ENCODE measurements at regions not wholly inside any gene's neighbourhood (a gene's known extent, or its start where the extent isn't known, plus 50 kb on each side); places are given as distances from the start of the nearest gene placed in this dataset.

DNA sequence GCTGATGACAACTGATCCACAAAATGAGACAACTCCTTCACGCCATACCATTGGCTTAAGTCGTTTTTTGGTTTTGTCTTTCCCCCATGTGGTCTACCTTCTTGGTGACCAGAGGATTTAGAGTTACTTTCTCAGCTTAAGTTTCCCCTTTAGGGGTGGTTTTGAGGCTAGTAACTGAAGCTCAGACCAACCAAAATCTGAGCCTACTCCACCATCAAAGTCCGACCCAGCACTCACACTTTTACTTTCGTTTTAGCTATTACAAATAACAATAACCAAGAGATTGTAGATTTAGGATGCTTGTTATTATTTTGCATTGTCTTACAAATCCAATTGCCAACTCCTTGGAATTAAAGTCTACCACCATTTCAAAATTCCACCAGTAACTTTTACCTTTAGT is 130.6 kb upstream of the MDM1 start:
- no peaks in the 10 kb centered on the region for H3K9me3 ChIP-seq (ENCODE audit: control insufficient read depth, low read length, poor library complexity, severe bottlenecking)
- H3K36me3 Mint-ChIP-seq (ENCODE audit: low read depth), result peaks cover 5% of the 10 kb centered on the region
- DNase-seq, result no peak
- H3K4me3 Mint-ChIP-seq, result peak overlapping the region; percentile 88
- ATAC-seq, result peak; percentile 32
- H3K27ac Mint-ChIP-seq, result peak overlapping the region; percentile 85
- H3K27me3 Mint-ChIP-seq, result no peaks in the 10 kb centered on the region
- H3K4me1 Mint-ChIP-seq, result peaks cover 7% of the 10 kb centered on the region

DNA sequence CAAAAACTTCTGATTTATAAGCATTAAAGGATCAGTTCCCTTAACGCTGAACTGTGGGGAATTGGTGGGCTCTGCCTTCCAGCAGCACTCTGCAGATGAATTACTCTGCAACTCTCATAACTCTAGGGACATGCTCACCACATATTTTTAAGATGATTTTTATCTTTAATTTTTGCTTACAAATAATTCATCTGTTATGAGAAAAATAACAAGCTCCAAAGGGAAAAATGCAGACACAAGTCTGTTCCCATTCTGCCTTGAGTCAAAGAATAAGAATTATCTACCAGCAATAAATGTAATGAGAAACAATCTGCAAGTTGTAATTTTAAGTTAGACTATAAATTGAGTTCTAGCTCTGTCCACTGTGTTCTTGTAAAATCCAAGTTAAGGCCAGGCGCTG is 133.1 kb upstream of the MDM1 start:
- H3K4me3 Mint-ChIP-seq, result no peak overlapping the region
- H3K9me3 ChIP-seq (ENCODE audit: control insufficient read depth, low read length, poor library complexity, severe bottlenecking), result no peaks in the 10 kb centered on the region
- peaks cover 5% of the 10 kb centered on the region for H3K36me3 Mint-ChIP-seq (ENCODE audit: low read depth)
- DNase-seq, result no peak
- peaks cover 9% of the 10 kb centered on the region for H3K4me1 Mint-ChIP-seq
- no peak for ATAC-seq
- H3K27me3 Mint-ChIP-seq, result no peaks in the 10 kb centered on the region
- H3K27ac Mint-ChIP-seq, result no peak overlapping the region

DNA sequence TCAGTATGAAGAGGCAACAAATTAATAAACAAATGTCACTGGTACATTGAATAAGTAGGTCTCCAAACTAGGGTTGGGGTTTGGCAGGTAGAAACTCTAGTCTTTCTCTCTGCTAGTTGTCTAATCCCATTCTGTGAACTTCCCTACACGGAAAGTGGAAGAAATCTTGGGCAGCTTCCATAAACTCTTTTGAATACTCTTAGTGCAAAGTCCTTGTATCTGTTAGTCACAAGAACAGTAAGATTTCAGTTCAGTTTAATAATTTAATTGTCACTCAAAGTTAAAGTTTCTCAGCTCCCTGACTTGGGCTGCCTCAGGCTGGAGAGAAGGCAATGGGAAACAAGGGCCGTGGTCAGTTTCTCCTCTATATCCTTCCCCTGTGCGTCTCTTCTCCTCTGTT is 135.4 kb upstream of the MDM1 start:
- no peak for DNase-seq
- peaks cover 11% of the 10 kb centered on the region for H3K4me1 Mint-ChIP-seq
- peaks cover 5% of the 10 kb centered on the region for H3K36me3 Mint-ChIP-seq (ENCODE audit: low read depth)
- ATAC-seq, result no peak
- H3K9me3 ChIP-seq (ENCODE audit: control insufficient read depth, low read length, poor library complexity, severe bottlenecking), result no peaks in the 10 kb centered on the region
- no peak overlapping the region for H3K4me3 Mint-ChIP-seq
- H3K27ac Mint-ChIP-seq, result no peak overlapping the region
- H3K27me3 Mint-ChIP-seq, result no peaks in the 10 kb centered on the region

DNA sequence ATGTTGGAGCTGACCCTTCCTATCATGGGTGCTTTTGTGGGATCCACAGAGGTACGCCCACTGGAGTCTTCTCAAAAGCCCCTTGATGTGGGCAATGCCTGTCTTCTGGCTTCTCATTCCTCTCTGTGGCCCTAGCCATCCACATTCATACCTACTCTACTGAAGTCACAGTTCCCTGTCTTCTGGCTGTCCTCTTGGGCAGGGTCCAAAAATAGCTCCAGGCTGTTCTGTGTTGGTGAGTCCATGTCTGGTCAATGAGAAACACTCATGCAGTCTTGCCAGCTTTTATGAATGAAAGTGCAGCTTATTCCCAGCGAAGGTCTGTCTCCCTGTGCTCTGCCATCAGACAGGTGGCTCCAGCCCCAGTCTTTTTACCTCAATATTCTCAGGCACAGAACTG is 135.9 kb upstream of the MDM1 start:
- DNase-seq (no peak), ATAC-seq (no peak)
- Mint-ChIP-seq H3K36me3 (ENCODE audit: low read depth) (no peaks in the 10 kb centered on the region), H3K4me1 (peaks cover 8% of the 10 kb centered on the region), H3K27ac (no peak overlapping the region), H3K4me3 (no peak overlapping the region), H3K27me3 (no peaks in the 10 kb centered on the region)
- H3K9me3 ChIP-seq (ENCODE audit: control insufficient read depth, low read length, poor library complexity, severe bottlenecking), result no peaks in the 10 kb centered on the region

DNA sequence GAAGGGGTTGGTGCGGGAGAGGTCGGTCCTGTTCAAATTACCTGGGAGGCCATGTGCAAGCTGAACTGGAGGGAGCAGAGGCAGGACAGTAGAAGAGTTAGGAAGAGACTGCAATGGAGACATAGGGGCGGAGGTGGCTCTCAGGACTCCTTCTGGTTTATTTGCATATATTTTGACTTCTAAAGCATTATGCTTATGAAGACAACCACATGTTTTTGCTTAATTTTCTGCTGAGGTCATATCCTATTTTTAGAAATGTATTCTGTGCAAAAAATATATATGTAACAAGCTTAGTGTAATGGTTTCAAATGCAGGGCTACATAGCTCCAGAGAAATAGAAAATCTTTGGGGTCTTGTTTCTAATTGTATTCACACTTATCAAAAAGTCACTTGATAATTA is 137.0 kb upstream of the MDM1 start:
- no peak overlapping the region for H3K27ac Mint-ChIP-seq

DNA sequence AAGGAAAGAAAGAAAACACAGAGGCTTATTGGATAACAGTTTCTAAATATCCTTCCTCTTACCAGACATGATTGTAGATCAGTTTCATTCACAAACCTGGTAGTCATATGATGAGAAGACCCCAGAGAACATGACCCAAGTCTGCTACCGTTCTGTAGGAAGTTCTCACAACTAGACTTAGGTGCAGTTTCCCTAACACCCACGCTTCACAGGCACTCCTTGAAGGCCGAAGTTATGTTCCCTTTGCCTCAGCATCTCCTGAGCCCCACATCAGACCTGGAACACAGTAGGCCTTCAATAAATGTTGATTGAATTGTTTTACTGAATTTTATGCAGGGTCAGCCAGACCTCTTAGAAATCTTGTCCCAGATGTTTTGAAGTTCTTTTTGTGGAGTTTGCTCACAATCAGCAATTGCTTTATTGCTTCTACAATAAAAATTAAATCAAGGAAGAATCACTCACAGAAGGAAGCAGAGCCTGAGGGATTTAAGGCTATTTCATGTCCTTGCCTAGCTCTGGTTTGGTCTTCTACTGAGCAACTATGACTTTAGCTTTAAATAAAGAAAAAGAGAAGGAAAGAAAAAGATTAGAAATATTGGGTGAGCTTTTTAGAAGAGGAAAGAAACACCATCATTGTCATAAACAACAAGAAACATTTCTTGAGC is 138.6 kb upstream of the MDM1 start:
- no peaks in the 10 kb centered on the region for H3K36me3 Mint-ChIP-seq (ENCODE audit: low read depth)
- H3K4me3 Mint-ChIP-seq, result no peak overlapping the region
- ATAC-seq (no peak), DNase-seq (no peak)
- H3K27me3 Mint-ChIP-seq, result no peaks in the 10 kb centered on the region
- no peaks in the 10 kb centered on the region for H3K9me3 ChIP-seq (ENCODE audit: control insufficient read depth, low read length, poor library complexity, severe bottlenecking)
- H3K4me1 Mint-ChIP-seq, result peaks cover 14% of the 10 kb centered on the region
- no peak overlapping the region for H3K27ac Mint-ChIP-seq

More for the DNA sequence above, 137.0 kb upstream of the MDM1 start:
- Mint-ChIP-seq H3K4me1 (peaks cover 8% of the 10 kb centered on the region), H3K36me3 (ENCODE audit: low read depth) (no peaks in the 10 kb centered on the region), H3K4me3 (no peak overlapping the region), H3K27me3 (no peaks in the 10 kb centered on the region)
- DNase-seq (no peak), ATAC-seq (no peak)
- H3K9me3 ChIP-seq (ENCODE audit: control insufficient read depth, low read length, poor library complexity, severe bottlenecking), result no peaks in the 10 kb centered on the region

DNA sequence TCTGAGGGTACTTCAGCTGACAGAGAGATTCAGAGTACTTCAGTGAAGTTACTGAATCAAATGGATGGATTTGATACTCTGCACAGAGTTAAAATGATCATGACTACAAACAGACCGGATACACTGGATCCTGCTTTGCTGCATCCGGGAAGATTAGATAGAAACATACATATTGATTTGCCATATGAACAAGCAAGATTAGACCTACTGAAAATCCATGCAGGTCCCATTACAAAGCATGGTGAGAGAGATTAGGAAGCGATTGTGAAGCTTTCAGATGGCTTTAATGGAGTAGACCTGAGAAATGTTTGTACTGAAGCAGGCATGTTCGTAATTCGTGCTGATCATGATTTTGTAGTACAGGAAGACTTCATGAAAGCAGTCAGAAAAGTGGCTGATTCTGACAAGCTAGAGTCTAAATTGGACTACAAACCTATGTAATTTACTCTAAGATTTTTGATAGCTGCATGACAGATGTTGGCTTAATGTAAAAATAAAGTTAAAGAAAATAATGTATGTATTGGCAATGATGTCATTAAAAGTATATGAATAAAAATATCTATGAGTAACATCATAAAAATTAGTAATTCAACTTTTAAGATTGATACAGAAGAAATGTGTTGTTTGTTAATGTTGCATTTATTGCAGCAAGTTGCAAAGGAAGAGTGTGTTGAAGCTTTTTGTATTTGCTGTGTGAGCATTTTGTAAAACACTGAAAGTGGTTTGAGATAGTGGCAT is 136.1 kb upstream of the RAP1B start:
- DNase-seq, result no peak
- H3K9me3 ChIP-seq (ENCODE audit: control insufficient read depth, low read length, poor library complexity, severe bottlenecking), result no peaks in the 10 kb centered on the region
- H3K27ac Mint-ChIP-seq, result no peak overlapping the region
- H3K27me3 Mint-ChIP-seq, result no peaks in the 10 kb centered on the region
- H3K4me3 Mint-ChIP-seq, result no peak overlapping the region
- no peaks in the 10 kb centered on the region for H3K36me3 Mint-ChIP-seq (ENCODE audit: low read depth)
- no peak for ATAC-seq
- H3K4me1 Mint-ChIP-seq, result peaks cover 9% of the 10 kb centered on the region

DNA sequence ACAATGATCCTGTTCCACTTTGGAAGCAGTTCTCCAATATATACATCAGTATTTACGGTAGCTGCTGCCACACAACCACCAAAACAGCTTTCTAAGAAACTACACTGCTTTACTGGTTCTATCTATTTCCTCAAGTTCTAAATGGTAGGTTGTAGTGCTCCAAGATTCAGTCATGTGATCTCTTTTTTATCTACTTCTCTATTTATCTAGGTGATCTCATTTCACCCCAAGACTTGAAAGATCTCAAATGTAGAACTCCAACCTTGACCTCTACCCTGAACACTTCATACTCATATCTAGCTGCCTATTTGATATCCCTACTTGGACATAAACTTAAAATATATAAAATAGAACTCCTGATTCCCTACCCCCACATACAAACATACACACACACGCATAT is 133.9 kb upstream of the RAP1B start:
- no peak for DNase-seq
- Mint-ChIP-seq H3K27me3 (no peaks in the 10 kb centered on the region), H3K27ac (no peak overlapping the region), H3K36me3 (ENCODE audit: low read depth) (no peaks in the 10 kb centered on the region), H3K4me3 (no peak overlapping the region), H3K4me1 (peaks cover 12% of the 10 kb centered on the region)
- H3K9me3 ChIP-seq (ENCODE audit: control insufficient read depth, low read length, poor library complexity, severe bottlenecking), result no peaks in the 10 kb centered on the region
- no peak for ATAC-seq

DNA sequence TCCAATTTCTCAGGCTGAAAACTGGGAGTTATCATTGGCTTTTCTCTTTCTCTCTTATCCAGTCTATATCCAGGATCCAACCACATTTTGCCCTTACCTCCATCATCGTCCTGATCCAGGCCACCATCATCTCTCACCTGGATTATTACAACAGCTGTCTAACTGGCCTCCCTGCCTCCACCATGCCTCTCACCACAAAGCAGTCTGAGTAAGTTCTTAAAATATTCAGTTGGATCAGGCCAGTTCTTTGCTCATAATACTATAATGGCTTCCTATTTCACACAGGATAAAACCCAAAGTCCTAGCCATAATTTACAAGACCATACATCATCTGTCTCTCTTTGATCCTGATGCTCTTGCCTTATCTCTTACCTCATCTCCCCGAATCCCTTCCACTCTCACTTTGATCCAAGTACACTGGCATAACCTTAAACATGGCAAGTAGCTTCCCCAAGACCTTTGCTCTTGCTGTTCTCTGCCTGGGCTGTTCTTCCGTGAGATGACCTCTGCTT is 133.4 kb upstream of the RAP1B start:
- no peak overlapping the region for H3K27ac Mint-ChIP-seq
- no peaks in the 10 kb centered on the region for H3K36me3 Mint-ChIP-seq (ENCODE audit: low read depth)
- no peak for DNase-seq
- no peak for ATAC-seq
- no peaks in the 10 kb centered on the region for H3K27me3 Mint-ChIP-seq
- H3K4me1 Mint-ChIP-seq, result peaks cover 16% of the 10 kb centered on the region
- H3K9me3 ChIP-seq (ENCODE audit: control insufficient read depth, low read length, poor library complexity, severe bottlenecking), result no peaks in the 10 kb centered on the region
- no peak overlapping the region for H3K4me3 Mint-ChIP-seq

DNA sequence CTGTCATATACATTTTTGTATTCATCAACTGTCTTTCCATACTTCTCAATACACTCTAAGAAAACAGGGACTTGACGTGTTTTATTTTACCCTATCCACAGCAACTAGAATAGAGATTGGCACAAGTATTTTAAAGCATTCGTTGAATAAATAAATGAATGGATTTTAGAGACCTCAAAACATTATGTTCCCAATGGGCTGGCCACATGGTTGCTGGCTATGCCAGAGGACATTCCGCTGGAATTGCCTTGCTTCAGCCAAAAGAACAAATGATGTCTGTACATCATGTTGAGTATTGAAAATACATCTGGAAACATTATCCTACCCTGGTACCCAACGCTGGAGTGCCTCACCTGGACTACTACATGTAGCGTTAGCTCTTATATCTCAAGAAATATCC is 132.8 kb upstream of the RAP1B start:
- Mint-ChIP-seq H3K27me3 (no peaks in the 10 kb centered on the region), H3K36me3 (ENCODE audit: low read depth) (no peaks in the 10 kb centered on the region), H3K4me3 (no peak overlapping the region), H3K4me1 (peaks cover 22% of the 10 kb centered on the region), H3K27ac (no peak overlapping the region)
- no peaks in the 10 kb centered on the region for H3K9me3 ChIP-seq (ENCODE audit: control insufficient read depth, low read length, poor library complexity, severe bottlenecking)
- no peak for ATAC-seq
- DNase-seq, result no peak

DNA sequence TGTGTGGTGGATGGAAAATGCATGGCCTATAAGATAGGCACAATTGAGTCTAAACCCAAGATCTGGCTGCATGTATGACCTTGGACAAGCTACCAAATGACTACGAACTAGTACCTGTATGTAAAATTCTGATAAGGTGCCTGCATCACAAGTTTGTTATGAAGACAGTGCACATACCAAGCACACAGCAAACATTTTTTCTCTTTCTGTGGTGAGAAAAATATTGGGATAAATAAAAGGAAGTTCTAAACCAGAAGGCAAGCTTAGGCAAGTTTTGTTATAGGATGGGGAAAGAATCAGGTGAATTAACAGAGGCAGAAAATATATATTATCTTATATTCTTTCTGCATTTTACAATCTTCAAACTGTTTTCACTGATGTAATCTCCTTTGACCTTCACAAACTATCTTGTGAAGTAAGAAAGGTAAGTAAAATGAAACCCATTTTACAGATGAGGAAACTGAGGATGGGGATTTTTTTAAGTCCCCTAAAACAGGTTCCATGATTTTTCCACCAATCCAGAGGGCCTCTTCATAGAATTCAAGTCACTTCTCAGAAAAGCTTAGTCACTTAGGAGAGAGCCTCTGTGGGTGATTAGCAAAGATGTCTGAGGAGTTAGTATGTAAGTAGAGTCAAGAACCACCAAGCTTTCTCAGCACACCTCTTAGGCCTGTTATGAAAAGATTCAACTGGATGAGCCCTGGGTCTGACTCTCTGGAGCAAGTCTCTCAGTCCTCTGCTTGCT is 132.0 kb upstream of the RAP1B start:
- no peak for ATAC-seq
- H3K27ac Mint-ChIP-seq, result no peak overlapping the region
- no peaks in the 10 kb centered on the region for H3K27me3 Mint-ChIP-seq
- H3K36me3 Mint-ChIP-seq (ENCODE audit: low read depth), result no peaks in the 10 kb centered on the region
- H3K4me3 Mint-ChIP-seq, result no peak overlapping the region
- peaks cover 26% of the 10 kb centered on the region for H3K4me1 Mint-ChIP-seq
- no peak for DNase-seq
- H3K9me3 ChIP-seq (ENCODE audit: control insufficient read depth, low read length, poor library complexity, severe bottlenecking), result no peaks in the 10 kb centered on the region

DNA sequence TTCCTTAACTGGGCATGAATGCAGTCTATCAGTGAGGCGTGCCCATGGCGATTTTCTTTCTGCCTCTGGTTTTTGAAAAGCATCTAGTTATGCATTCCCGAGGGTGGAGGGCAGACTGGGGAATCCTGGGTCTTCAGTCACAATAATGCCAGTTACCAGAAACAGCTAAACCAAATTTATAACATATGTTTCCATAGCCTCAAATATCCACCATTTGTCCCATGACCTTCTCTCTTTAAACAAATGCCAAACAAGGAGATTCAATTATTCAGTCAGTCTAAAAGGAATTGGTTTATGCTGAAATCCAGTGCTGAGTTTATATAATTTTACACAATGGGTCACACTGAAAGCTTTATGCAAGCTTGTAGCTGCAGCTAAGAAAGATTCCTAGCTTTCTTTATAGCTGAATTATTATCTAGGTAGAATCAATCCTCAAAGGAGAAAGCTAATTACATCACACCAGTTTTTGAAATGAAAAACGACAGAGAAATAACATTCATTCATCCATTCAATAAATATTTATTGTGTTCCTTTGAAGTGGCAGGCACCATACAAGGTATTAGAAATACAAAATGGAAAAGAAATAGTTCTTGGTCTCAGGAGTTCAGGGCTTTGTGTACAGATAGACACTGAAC is 131.3 kb upstream of the RAP1B start:
- no peak overlapping the region for H3K4me3 Mint-ChIP-seq
- peaks cover 25% of the 10 kb centered on the region for H3K4me1 Mint-ChIP-seq
- DNase-seq (no peak), ATAC-seq (no peak)
- no peaks in the 10 kb centered on the region for H3K27me3 Mint-ChIP-seq
- no peaks in the 10 kb centered on the region for H3K36me3 Mint-ChIP-seq (ENCODE audit: low read depth)
- H3K9me3 ChIP-seq (ENCODE audit: control insufficient read depth, low read length, poor library complexity, severe bottlenecking), result no peaks in the 10 kb centered on the region
- H3K27ac Mint-ChIP-seq, result peak overlapping the region; percentile 24

DNA sequence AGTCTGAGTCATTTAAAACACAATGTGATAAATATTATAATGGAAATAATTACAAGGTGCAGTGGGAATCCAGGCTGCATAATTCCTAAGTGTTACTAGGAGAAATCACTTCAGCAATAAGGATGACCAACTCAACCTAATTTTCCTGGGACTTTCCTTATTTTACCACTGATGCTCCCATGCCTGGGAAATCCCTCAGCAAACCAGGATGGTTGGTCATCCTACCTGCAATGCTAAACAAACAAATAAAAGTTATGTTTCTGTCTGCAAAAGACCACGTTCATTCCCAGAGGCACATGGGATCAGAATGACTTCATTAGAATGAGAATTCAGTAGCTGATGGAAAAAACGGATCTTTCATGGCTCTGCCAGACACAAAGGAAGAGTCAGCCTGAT is 130.8 kb upstream of the RAP1B start:
- DNase-seq (no peak), ATAC-seq (no peak)
- Mint-ChIP-seq H3K36me3 (ENCODE audit: low read depth) (no peaks in the 10 kb centered on the region), H3K27ac (peak overlapping the region; percentile 24), H3K27me3 (no peaks in the 10 kb centered on the region), H3K4me3 (no peak overlapping the region), H3K4me1 (peaks cover 23% of the 10 kb centered on the region)
- no peaks in the 10 kb centered on the region for H3K9me3 ChIP-seq (ENCODE audit: control insufficient read depth, low read length, poor library complexity, severe bottlenecking)

Data from T-helper 17 cell (primary cell).